HG03469 (cell line): ENCODE measurements at regions not wholly inside any gene's neighbourhood (a gene's known extent, or its start where the extent isn't known, plus 50 kb on each side); places are given as distances from the start of the nearest gene placed in this dataset.
A peak's percentile ranks its signal among the peaks of the same experiment; 100 is the strongest.

ENCODE experiments used
- ATAC-seq: cut with Tn5 transposase; IDR thresholded peaks from one replicate; pipeline ENCODE4 v1.9.1; 2021; ENCODE audit warnings: mild to moderate bottlenecking, moderate library complexity, moderate number of reproducible peaks; ENCODE audit not compliant: unreplicated experiment

- no peak for ATAC-seq
Observed at GRCh38 chr3:99016452-99016851, 115.0 kb upstream of the DCBLD2 start.

- no peak for ATAC-seq
Observed at GRCh38 chr3:99013777-99014315, 112.4 kb upstream of the DCBLD2 start.

GRCh38 chr3:99013077-99013476 lies 111.6 kb upstream of the DCBLD2 start:
- ATAC-seq = no peak

- peak; percentile 90 for ATAC-seq
Observed at GRCh38 chr3:99012051-99012450, 110.6 kb upstream of the DCBLD2 start.

- no peak for ATAC-seq
Observed at GRCh38 chr3:99009851-99010250, 108.4 kb upstream of the DCBLD2 start.

- no peak for ATAC-seq
Observed at GRCh38 chr3:99006686-99007085, 105.2 kb upstream of the DCBLD2 start.

- ATAC-seq = no peak
Observed at GRCh38 chr3:98999675-99000074, 98.2 kb upstream of the DCBLD2 start.

- ATAC-seq = no peak
Observed at GRCh38 chr3:98994128-98994762, 92.8 kb upstream of the DCBLD2 start.

- ATAC-seq = no peak
Observed at GRCh38 chr3:98991393-98991792, 89.9 kb upstream of the DCBLD2 start.

GRCh38 chr3:98990657-98991056 lies 89.2 kb upstream of the DCBLD2 start:
- ATAC-seq = no peak

GRCh38 chr3:98986073-98986472 lies 84.6 kb upstream of the DCBLD2 start:
- ATAC-seq = no peak

GRCh38 chr3:98985431-98985830 lies 83.9 kb upstream of the DCBLD2 start:
- no peak for ATAC-seq

- no peak for ATAC-seq
Observed at GRCh38 chr3:98984024-98984423, 82.5 kb upstream of the DCBLD2 start.

GRCh38 chr3:98982351-98982750 lies 80.9 kb upstream of the DCBLD2 start:
- no peak for ATAC-seq

GRCh38 chr3:98980915-98981596 lies 79.6 kb upstream of the DCBLD2 start:
- ATAC-seq = peak; percentile 96

GRCh38 chr3:98979296-98979695 lies 77.8 kb upstream of the DCBLD2 start:
- no peak for ATAC-seq

- ATAC-seq = no peak
Observed at GRCh38 chr3:98978068-98978811, 76.7 kb upstream of the DCBLD2 start.

- no peak for ATAC-seq
Observed at GRCh38 chr3:98977520-98977919, 76.0 kb upstream of the DCBLD2 start.

- ATAC-seq = no peak
Observed at GRCh38 chr3:98974442-98974841, 72.9 kb upstream of the DCBLD2 start.

GRCh38 chr3:98972720-98973119 lies 71.2 kb upstream of the DCBLD2 start:
- no peak for ATAC-seq

GRCh38 chr3:98972155-98972554 lies 70.7 kb upstream of the DCBLD2 start:
- ATAC-seq = no peak
